ENCODE measurements at regions not wholly inside any gene's neighbourhood (a gene's known extent, or its start where the extent isn't known, plus 50 kb on each side); places are given as distances from the start of the nearest gene placed in this dataset.

GRCh38 chr14:48417715-48418500 lies 742.5 kb upstream of the MDGA2 start:
- Mint-ChIP-seq H3K9me3 (peaks cover 17% of the 10 kb centered on the region), H3K27me3 (no peaks in the 10 kb centered on the region), H3K4me3 (no peak overlapping the region), H3K36me3 (no peaks in the 10 kb centered on the region), H3K27ac (no peak overlapping the region), H3K4me1 (no peaks in the 10 kb centered on the region)
- no peak for DNase-seq

DNA sequence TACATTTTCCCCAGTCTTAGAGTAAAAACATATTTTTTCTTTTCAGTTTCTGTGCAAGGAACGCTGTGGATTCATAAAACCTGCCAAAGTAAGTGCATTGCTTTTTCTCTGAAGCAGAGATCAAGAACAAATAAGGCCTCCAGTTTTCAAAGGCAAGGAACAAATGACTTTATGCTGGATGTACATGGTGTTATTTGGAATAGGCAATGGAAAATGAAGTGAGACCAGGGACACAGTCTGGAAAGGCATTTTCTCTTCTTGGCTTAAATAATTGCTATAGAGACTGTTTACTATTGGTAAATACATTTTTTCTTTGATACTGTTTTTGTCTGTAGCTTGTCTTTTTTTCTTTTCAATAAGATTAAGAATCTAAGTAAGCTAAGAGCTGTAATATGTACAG lies 725.9 kb upstream of the MDGA2 start:
- Mint-ChIP-seq H3K36me3 (no peaks in the 10 kb centered on the region), H3K4me1 (no peaks in the 10 kb centered on the region), H3K9me3 (no peaks in the 10 kb centered on the region), H3K27ac (no peak overlapping the region), H3K27me3 (no peaks in the 10 kb centered on the region), H3K4me3 (no peak overlapping the region)
- no peak for DNase-seq

GRCh38 chr14:48398675-48399282 lies 723.4 kb upstream of the MDGA2 start:
- Mint-ChIP-seq H3K27ac (no peak overlapping the region), H3K4me1 (no peaks in the 10 kb centered on the region), H3K36me3 (no peaks in the 10 kb centered on the region), H3K27me3 (no peaks in the 10 kb centered on the region), H3K4me3 (no peak overlapping the region), H3K9me3 (no peaks in the 10 kb centered on the region)
- no peak for DNase-seq

DNA sequence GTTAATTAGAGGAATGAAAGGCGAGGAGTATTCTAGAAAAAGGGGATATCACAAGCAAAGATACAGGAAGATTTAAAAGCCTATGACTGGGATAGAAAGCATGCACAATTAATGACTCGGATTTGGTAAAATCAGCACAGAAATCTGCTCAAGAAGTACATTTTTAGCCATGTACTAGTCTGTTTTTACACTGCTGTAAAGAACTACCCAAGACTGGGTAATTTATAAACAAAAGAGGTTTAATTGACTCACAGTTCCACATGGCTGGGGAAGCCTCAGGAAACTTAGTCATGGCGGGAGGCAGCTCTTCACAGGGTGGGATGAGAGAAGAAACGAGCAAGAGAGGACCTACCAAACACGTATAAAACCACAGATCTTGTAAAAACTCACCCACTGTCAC lies 716.3 kb upstream of the MDGA2 start:
- Mint-ChIP-seq H3K27me3 (no peaks in the 10 kb centered on the region), H3K36me3 (no peaks in the 10 kb centered on the region), H3K27ac (no peak overlapping the region), H3K4me3 (no peak overlapping the region), H3K9me3 (no peaks in the 10 kb centered on the region), H3K4me1 (no peaks in the 10 kb centered on the region)
- no peak for DNase-seq

DNA sequence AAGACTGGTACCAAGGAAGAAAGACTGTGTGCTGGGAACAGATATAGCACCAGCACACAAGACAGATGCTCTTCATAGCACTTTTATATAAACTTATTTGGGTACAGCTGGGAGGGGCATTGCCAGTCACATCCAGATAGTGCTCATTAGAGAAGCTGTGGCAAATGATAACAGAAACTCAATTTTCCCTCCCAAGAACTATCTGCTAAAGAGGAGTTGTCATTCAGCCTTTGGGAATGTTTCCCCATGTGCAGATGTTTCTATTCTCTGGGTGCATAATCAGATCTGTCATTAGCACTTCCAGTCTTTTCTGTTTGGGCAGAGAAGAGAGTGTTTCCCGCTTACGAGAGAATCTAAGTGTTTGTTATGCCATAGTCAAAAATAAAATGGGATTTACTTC lies 714.9 kb upstream of the MDGA2 start:
- Mint-ChIP-seq H3K9me3 (no peaks in the 10 kb centered on the region), H3K27me3 (no peaks in the 10 kb centered on the region), H3K27ac (no peak overlapping the region)

GRCh38 chr14:48384821-48385220 lies 709.4 kb upstream of the MDGA2 start:
- Mint-ChIP-seq H3K36me3 (no peaks in the 10 kb centered on the region), H3K4me1 (no peaks in the 10 kb centered on the region), H3K27ac (no peak overlapping the region), H3K27me3 (no peaks in the 10 kb centered on the region), H3K4me3 (no peak overlapping the region), H3K9me3 (no peaks in the 10 kb centered on the region)
- no peak for DNase-seq

More for the DNA sequence above, 714.9 kb upstream of the MDGA2 start:
- DNase-seq: no peak
- no peaks in the 10 kb centered on the region for H3K4me1 Mint-ChIP-seq
- H3K36me3 Mint-ChIP-seq: no peaks in the 10 kb centered on the region
- H3K4me3 Mint-ChIP-seq: no peak overlapping the region

GRCh38 chr14:48382961-48383360 lies 707.6 kb upstream of the MDGA2 start:
- Mint-ChIP-seq H3K36me3 (no peaks in the 10 kb centered on the region), H3K4me1 (no peaks in the 10 kb centered on the region), H3K27ac (no peak overlapping the region), H3K4me3 (no peak overlapping the region), H3K27me3 (no peaks in the 10 kb centered on the region), H3K9me3 (peaks cover 2% of the 10 kb centered on the region)
- DNase-seq: no peak

GRCh38 chr14:48378541-48378940 lies 703.1 kb upstream of the MDGA2 start:
- Mint-ChIP-seq H3K9me3 (peaks cover 2% of the 10 kb centered on the region), H3K36me3 (no peaks in the 10 kb centered on the region), H3K4me1 (no peaks in the 10 kb centered on the region), H3K27ac (no peak overlapping the region), H3K4me3 (no peak overlapping the region), H3K27me3 (no peaks in the 10 kb centered on the region)
- no peak for DNase-seq

DNA sequence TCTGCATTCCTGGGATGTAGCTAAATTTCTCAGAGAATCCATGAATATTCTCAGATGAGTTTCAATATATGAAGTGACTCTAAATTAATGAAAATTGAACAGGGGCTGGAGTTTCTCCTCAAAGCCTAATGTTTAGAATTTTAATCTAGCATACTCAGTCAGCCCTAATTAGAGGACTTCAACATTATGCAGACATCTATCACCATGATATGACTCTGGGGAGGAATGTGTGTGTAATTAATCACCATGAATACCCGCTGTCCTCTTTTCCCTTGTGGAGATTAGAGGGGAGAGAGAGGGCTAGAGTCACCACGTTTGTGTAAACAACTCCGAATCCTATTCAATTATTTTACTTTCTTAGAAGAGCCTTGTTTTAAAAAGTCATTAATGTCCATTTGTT lies 698.6 kb upstream of the MDGA2 start:
- H3K4me3 Mint-ChIP-seq: no peak overlapping the region
- H3K36me3 Mint-ChIP-seq: no peaks in the 10 kb centered on the region
- no peaks in the 10 kb centered on the region for H3K4me1 Mint-ChIP-seq
- H3K9me3 Mint-ChIP-seq: peaks cover 4% of the 10 kb centered on the region
- H3K27me3 Mint-ChIP-seq: no peaks in the 10 kb centered on the region
- DNase-seq: no peak
- no peak overlapping the region for H3K27ac Mint-ChIP-seq

- Mint-ChIP-seq H3K9me3 (peaks cover 2% of the 10 kb centered on the region), H3K4me3 (no peak overlapping the region), H3K36me3 (no peaks in the 10 kb centered on the region), H3K27ac (no peak overlapping the region), H3K4me1 (no peaks in the 10 kb centered on the region), H3K27me3 (no peaks in the 10 kb centered on the region)
- no peak for DNase-seq
Observed at GRCh38 chr14:48350971-48351370, 675.6 kb upstream of the MDGA2 start.

GRCh38 chr14:48349689-48350088 lies 674.3 kb upstream of the MDGA2 start:
- Mint-ChIP-seq H3K36me3 (no peaks in the 10 kb centered on the region), H3K4me3 (no peak overlapping the region), H3K27me3 (no peaks in the 10 kb centered on the region), H3K9me3 (no peaks in the 10 kb centered on the region), H3K4me1 (no peaks in the 10 kb centered on the region), H3K27ac (no peak overlapping the region)
- DNase-seq: no peak

- no peak for DNase-seq
- H3K4me1 Mint-ChIP-seq: no peaks in the 10 kb centered on the region
- no peaks in the 10 kb centered on the region for H3K36me3 Mint-ChIP-seq
- H3K9me3 Mint-ChIP-seq: peaks cover 7% of the 10 kb centered on the region
- no peak overlapping the region for H3K4me3 Mint-ChIP-seq
- H3K27ac Mint-ChIP-seq: no peak overlapping the region
- no peaks in the 10 kb centered on the region for H3K27me3 Mint-ChIP-seq
Observed at GRCh38 chr14:48341069-48341468, 665.7 kb upstream of the MDGA2 start.

DNA sequence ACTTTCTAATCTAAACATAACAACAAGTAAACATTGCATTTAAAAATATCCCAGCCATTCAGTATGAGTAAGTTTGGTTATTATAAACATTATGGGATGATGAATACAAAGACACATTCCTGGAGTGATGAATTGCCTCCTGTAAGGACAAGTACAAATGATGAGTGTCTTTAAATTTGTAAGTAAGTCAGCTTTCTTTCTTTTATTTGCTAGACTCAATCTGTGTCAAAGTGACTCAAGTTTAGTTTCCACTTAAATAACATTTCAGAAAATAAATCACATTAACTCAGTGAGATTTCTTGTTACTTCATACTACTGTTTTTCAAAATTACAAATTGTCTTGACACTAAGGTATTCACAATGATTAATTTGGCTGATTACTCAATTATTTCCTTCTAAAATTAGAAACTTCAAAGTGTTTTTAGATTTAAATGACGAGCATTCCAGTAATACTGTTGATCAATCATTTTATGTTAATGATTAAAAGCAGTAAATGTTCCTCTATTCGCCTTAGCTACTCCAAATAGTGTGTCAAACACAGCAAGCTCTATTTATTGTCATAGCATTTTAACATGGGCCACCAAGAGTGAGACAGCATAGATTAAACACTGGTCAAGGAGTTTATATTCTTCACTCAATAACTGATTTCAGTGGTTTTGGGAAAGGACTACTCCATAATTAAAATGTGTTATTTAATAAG lies 658.0 kb upstream of the MDGA2 start:
- no peak for DNase-seq
- H3K27ac Mint-ChIP-seq: no peak overlapping the region
- H3K4me3 Mint-ChIP-seq: no peak overlapping the region
- H3K27me3 Mint-ChIP-seq: no peaks in the 10 kb centered on the region
- H3K9me3 Mint-ChIP-seq: peaks cover 5% of the 10 kb centered on the region
- H3K36me3 Mint-ChIP-seq: no peaks in the 10 kb centered on the region
- no peaks in the 10 kb centered on the region for H3K4me1 Mint-ChIP-seq

DNA sequence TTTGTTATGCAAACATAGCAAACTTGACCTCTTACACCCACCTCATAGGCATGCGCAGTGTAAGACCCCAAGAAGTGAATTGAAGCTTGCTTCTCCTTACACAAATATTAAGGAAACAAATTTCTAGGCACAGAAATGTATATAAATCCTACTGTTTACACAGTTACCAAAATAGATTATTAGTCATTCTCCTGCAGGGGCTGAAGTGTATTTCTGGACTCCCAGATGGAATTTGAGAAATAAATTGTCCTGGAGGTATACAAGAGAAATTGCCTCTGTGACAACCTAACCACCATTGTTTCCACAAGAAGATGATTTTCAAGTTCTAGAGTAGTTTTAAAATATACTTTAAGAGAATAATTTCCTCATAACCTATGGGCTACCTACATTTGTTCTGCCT lies 656.0 kb upstream of the MDGA2 start:
- no peak for DNase-seq
- no peaks in the 10 kb centered on the region for H3K4me1 Mint-ChIP-seq
- H3K9me3 Mint-ChIP-seq: peaks cover 7% of the 10 kb centered on the region
- H3K27ac Mint-ChIP-seq: no peak overlapping the region
- H3K27me3 Mint-ChIP-seq: no peaks in the 10 kb centered on the region
- H3K4me3 Mint-ChIP-seq: no peak overlapping the region
- H3K36me3 Mint-ChIP-seq: no peaks in the 10 kb centered on the region

- Mint-ChIP-seq H3K27ac (no peak overlapping the region), H3K36me3 (no peaks in the 10 kb centered on the region), H3K4me1 (no peaks in the 10 kb centered on the region), H3K4me3 (no peak overlapping the region), H3K9me3 (peaks cover 4% of the 10 kb centered on the region), H3K27me3 (no peaks in the 10 kb centered on the region)
- DNase-seq: no peak
Observed at GRCh38 chr14:48325486-48325885, 650.1 kb upstream of the MDGA2 start.

- Mint-ChIP-seq H3K4me1 (no peaks in the 10 kb centered on the region), H3K36me3 (no peaks in the 10 kb centered on the region), H3K4me3 (no peak overlapping the region), H3K27me3 (no peaks in the 10 kb centered on the region), H3K9me3 (peaks cover 4% of the 10 kb centered on the region), H3K27ac (no peak overlapping the region)
- DNase-seq: no peak
Observed at GRCh38 chr14:48323665-48324064, 648.3 kb upstream of the MDGA2 start.

Data from activated naive CD8-positive, alpha-beta T cell treated with anti-CD3 and anti-CD28 coated beads for 36 hours (primary cell).